Fibroblast of lung (primary cell): ENCODE measurements at regions not wholly inside any gene's neighbourhood (a gene's known extent, or its start where the extent isn't known, plus 50 kb on each side); places are given as distances from the start of the nearest gene placed in this dataset.

Source experiments
- EZH2 ChIP-seq: IDR thresholded peaks from 2 replicates; pipeline ENCODE4 v1.5.1; 2012; ENCODE audit warnings: low read length, control low read depth, mild to moderate bottlenecking; ENCODE audit errors: missing control alignments
- TF ChIP-seq, protein P1 (sequence below), 2 donors: IDR thresholded peaks in 1 of 2; conservative IDR thresholded peaks in 1 of 2; 1 replicate in 1 of 2; 2 replicates in 1 of 2; pipeline ENCODE4 v1.5.1; 2011 to 2012; ENCODE audit warnings: low read length in 2 of 2, control low read depth in 1 of 2, inconsistent platforms in 1 of 2, low read depth in 1 of 2, mild to moderate bottlenecking in 1 of 2

DNA sequence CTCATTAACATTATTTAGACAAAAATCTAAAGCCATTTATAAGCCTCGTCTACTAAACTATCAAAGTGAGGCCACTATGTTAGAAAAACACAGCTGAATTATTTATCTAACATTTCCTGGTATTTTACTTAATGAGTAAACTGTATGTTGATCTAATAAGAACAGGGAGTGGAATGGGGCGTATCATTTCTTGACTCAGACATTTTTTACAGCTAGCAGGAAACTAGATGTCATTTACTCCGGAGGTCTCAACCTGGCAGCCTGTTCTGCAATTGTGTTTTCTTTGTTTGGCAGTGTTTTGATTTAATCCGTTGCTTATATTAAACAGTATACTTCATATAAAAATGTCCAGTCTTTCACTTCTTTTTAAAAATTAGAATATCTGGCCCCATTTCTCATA, 79.1 kb upstream of the ABI3BP start:
- TF ChIP-seq, protein P1, sequence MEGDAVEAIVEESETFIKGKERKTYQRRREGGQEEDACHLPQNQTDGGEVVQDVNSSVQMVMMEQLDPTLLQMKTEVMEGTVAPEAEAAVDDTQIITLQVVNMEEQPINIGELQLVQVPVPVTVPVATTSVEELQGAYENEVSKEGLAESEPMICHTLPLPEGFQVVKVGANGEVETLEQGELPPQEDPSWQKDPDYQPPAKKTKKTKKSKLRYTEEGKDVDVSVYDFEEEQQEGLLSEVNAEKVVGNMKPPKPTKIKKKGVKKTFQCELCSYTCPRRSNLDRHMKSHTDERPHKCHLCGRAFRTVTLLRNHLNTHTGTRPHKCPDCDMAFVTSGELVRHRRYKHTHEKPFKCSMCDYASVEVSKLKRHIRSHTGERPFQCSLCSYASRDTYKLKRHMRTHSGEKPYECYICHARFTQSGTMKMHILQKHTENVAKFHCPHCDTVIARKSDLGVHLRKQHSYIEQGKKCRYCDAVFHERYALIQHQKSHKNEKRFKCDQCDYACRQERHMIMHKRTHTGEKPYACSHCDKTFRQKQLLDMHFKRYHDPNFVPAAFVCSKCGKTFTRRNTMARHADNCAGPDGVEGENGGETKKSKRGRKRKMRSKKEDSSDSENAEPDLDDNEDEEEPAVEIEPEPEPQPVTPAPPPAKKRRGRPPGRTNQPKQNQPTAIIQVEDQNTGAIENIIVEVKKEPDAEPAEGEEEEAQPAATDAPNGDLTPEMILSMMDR (conservative IDR thresholded peaks at IDR 0.05 in 1 of 2, IDR thresholded peaks at IDR 0.05 in 1 of 2; ENCODE audit: low read depth in 1 of 2, low read length in 2 of 2): no peak
- TF ChIP-seq EZH2: no peak
